Thyroid gland (tissue), 4 donors: ENCODE measurements at regions not wholly inside any gene's neighbourhood (a gene's known extent, or its start where the extent isn't known, plus 50 kb on each side); places are given as distances from the start of the nearest gene placed in this dataset.
"Not testable (repeated sequence)": the region's sequence is repeated elsewhere in the genome, so short reads cannot be mapped to it uniquely, and the experiment has no call there.

Experiments
- DNase-seq, 2 donors: peaks; one replicate each; pipeline ENCODE4 v3.0.0-alpha.2; 2019
- H3K27ac ChIP-seq, 3 donors: fragments of 200-600 bp; sonication (generic); 1 replicate in 2 of 3; 2 replicates in 1 of 3; pipeline ENCODE4 v1.5.1; 2016 to 2019; ENCODE audit warnings: mild to moderate bottlenecking in 1 of 3, moderate library complexity in 1 of 3
- H3K27me3 ChIP-seq: fragments of 200-600 bp; sonication (generic); one replicate; pipeline ENCODE4 v1.5.1; 2019
- H3K36me3 ChIP-seq, 2 donors: fragments of 200-600 bp; sonication (generic); one replicate each; pipeline ENCODE4 v1.5.1; 2016 to 2019
- H3K4me1 ChIP-seq, 2 donors: fragments of 200-600 bp; sonication (generic); one replicate each; pipeline ENCODE4 v1.5.1; 2017 to 2019
- H3K4me3 ChIP-seq, 3 donors: fragments of 200-600 bp; sonication (generic); replicated peaks in 1 of 3; 1 replicate in 2 of 3; 2 replicates in 1 of 3; pipeline ENCODE4 v1.5.1; 2016; ENCODE audit warnings: mild to moderate bottlenecking in 1 of 3
- H3K9me3 ChIP-seq: fragments of 200-600 bp; sonication (generic); one replicate; pipeline ENCODE4 v1.5.1; 2017
- CTCF ChIP-seq, 6 experiments: fragments of 200-600 bp in 3 of 6; fragments of 450-650 bp in 3 of 6; sonication (generic) in 3 of 6; IDR thresholded peaks; one replicate each; pipeline ENCODE4 v1.5.1; 2016 to 2019; ENCODE audit warnings: antibody characterized with exemption in 6 of 6, mild to moderate bottlenecking in 2 of 6, inconsistent platforms in 1 of 6, moderate library complexity in 1 of 6
- POLR2A ChIP-seq, 2 donors: fragments of 450-650 bp; IDR thresholded peaks; one replicate each; pipeline ENCODE4 v1.6.1; 2017; ENCODE audit warnings: antibody characterized with exemption in 2 of 2, mild to moderate bottlenecking in 2 of 2, moderate library complexity in 1 of 2
- WGBS, 2 donors: methylation state at CpG; one replicate each; pipeline ENCODE4 v1.1.5; 2017; 5-methylcytosine and 5-hydroxymethylcytosine counted together
- intact Hi-C: fragments of 100-400 bp; cut with DNase I; formaldehyde crosslinking; loops from one replicate; pipeline ENCODE4 v1.15.1; 2023

GRCh38 chr2:35820391-35820790 lies 535.2 kb upstream of the CRIM1 start:
- intact Hi-C loops, result no loop called here
- DNase-seq, result no peak
- Histone ChIP-seq H3K27me3 (no peaks in the 10 kb centered on the region), H3K4me3 (no peak overlapping the region), H3K36me3 (no peaks in the 10 kb centered on the region), H3K9me3 (no peaks in the 10 kb centered on the region), H3K4me1 (no peaks in the 10 kb centered on the region), H3K27ac (no peak overlapping the region)
- no peak for TF ChIP-seq POLR2A (IDR thresholded peaks at IDR 0.05)
- TF ChIP-seq CTCF (IDR thresholded peaks at IDR 0.05), result no peak
- WGBS, 2 donors, result 91 to 93% methylated on average over 2 of the region's 2 CpGs

- H3K4me3 ChIP-seq, result no peak overlapping the region
- DNase-seq, result no peak
- H3K4me1 ChIP-seq, result no peaks in the 10 kb centered on the region
- H3K27me3 ChIP-seq, result no peaks in the 10 kb centered on the region
- 73 to 78% methylated on average over 2 of the region's 2 CpGs for WGBS, 2 donors
- TF ChIP-seq POLR2A (IDR thresholded peaks at IDR 0.05) (no peak), CTCF (IDR thresholded peaks at IDR 0.05) (no peak)
- intact Hi-C loops, result no loop called here
- H3K27ac ChIP-seq, result no peak overlapping the region
- no peaks in the 10 kb centered on the region for H3K9me3 ChIP-seq
- no peaks in the 10 kb centered on the region for H3K36me3 ChIP-seq
Observed at GRCh38 chr2:35819033-35819432, 536.5 kb upstream of the CRIM1 start.

DNA sequence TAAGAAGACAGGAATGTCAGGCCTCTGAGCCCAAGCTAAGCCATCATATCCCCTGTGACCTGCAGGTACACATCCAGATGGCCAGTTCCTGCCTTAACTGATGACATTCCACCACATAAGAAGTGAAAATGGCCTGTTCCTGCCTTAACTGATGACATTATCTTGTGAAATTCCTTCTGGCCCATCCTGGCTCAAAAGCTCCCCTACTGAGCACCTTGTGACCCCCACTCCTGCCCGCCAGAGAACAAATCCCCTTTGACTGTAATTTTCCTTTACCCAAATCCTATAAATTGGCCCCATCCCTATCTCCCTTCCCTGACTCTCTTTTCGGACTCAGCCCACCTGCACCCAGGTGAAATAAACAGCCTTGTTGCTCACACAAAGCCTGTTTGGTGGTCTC lies 537.2 kb upstream of the CRIM1 start:
- H3K27me3 ChIP-seq, result not testable (repeated sequence)

GRCh38 chr2:35814597-35814996 lies 541.0 kb upstream of the CRIM1 start:
- H3K27me3 ChIP-seq, H3K36me3 ChIP-seq, H3K4me1 ChIP-seq, H3K4me3 ChIP-seq, H3K27ac ChIP-seq, DNase-seq, intact Hi-C loops, H3K9me3 ChIP-seq: not testable (repeated sequence)
- WGBS, 2 donors, result 73 to 75% methylated on average over 7 of the region's 7 CpGs

More for the DNA sequence above, 537.2 kb upstream of the CRIM1 start:
- H3K4me1 ChIP-seq, DNase-seq, H3K9me3 ChIP-seq, intact Hi-C loops, H3K36me3 ChIP-seq, H3K27ac ChIP-seq, H3K4me3 ChIP-seq: not testable (repeated sequence)
- 51 to 92% methylated on average over 2 of the region's 2 CpGs for WGBS, 2 donors

GRCh38 chr2:35803126-35803525 lies 552.5 kb upstream of the CRIM1 start:
- DNase-seq, result no peak
- 27 to 47% methylated on average over 4 of the region's 4 CpGs for WGBS, 2 donors
- TF ChIP-seq CTCF (IDR thresholded peaks at IDR 0.05), result no peak
- TF ChIP-seq POLR2A (IDR thresholded peaks at IDR 0.05), result no peak
- H3K27ac ChIP-seq, result no peak overlapping the region
- H3K4me3 ChIP-seq, result no peak overlapping the region
- no peaks in the 10 kb centered on the region for H3K27me3 ChIP-seq
- intact Hi-C loops, result no loop called here
- H3K36me3 ChIP-seq, result no peaks in the 10 kb centered on the region
- no peaks in the 10 kb centered on the region for H3K4me1 ChIP-seq
- no peaks in the 10 kb centered on the region for H3K9me3 ChIP-seq

- 51 to 59% methylated on average over 6 of the region's 6 CpGs for WGBS, 2 donors
- Histone ChIP-seq H3K27ac (no peak overlapping the region), H3K36me3 (no peaks in the 10 kb centered on the region), H3K4me3 (no peak overlapping the region), H3K9me3 (no peaks in the 10 kb centered on the region), H3K4me1 (peaks cover 0 to 5% of the 10 kb centered on the region in 2 donors), H3K27me3 (no peaks in the 10 kb centered on the region)
- TF ChIP-seq CTCF (IDR thresholded peaks at IDR 0.05) (no peak), POLR2A (IDR thresholded peaks at IDR 0.05) (no peak)
- no peak for DNase-seq
- intact Hi-C loops, result no loop called here
Observed at GRCh38 chr2:35794796-35795450, 560.7 kb upstream of the CRIM1 start.
